ENCODE measurements at regions not wholly inside any gene's neighbourhood (a gene's known extent, or its start where the extent isn't known, plus 50 kb on each side); places are given as distances from the start of the nearest gene placed in this dataset.

GRCh38 chr3:135490219-135490915, 475.2 kb upstream of the PPP2R3A start:
- DNase-seq: no peak

- DNase-seq: no peak
Measured at GRCh38 chr3:135491491-135492205, 473.9 kb upstream of the PPP2R3A start.

GRCh38 chr3:135495891-135496290, 469.6 kb upstream of the PPP2R3A start:
- no peak for DNase-seq

- no peak for DNase-seq
Measured at GRCh38 chr3:135497979-135498378, 467.5 kb upstream of the PPP2R3A start.

- no peak for DNase-seq
Measured at GRCh38 chr3:135499426-135499825, 466.1 kb upstream of the PPP2R3A start.

- DNase-seq: no peak
Measured at GRCh38 chr3:135500034-135500433, 465.5 kb upstream of the PPP2R3A start.

GRCh38 chr3:135503065-135503759, 462.3 kb upstream of the PPP2R3A start:
- no peak for DNase-seq

- DNase-seq: peak; percentile 54 to 71 (median 67)
Measured at GRCh38 chr3:135503760-135504686, 461.5 kb upstream of the PPP2R3A start.

- peak; percentile 29 to 53 (median 50) for DNase-seq
Measured at GRCh38 chr3:135513106-135514059, 452.1 kb upstream of the PPP2R3A start.

- no peak for DNase-seq
Measured at GRCh38 chr3:135514060-135514448, 451.5 kb upstream of the PPP2R3A start.

- DNase-seq: peak in 2 of 3 donors; percentile 7 to 19
Measured at GRCh38 chr3:135516143-135516542, 449.4 kb upstream of the PPP2R3A start.

- DNase-seq: no peak
Measured at GRCh38 chr3:135528413-135529015, 437.0 kb upstream of the PPP2R3A start.

GRCh38 chr3:135532021-135532420, 433.5 kb upstream of the PPP2R3A start:
- no peak for DNase-seq

GRCh38 chr3:135538123-135538522, 427.4 kb upstream of the PPP2R3A start:
- no peak for DNase-seq

GRCh38 chr3:135539351-135539750, 426.2 kb upstream of the PPP2R3A start:
- no peak for DNase-seq

GRCh38 chr3:135539854-135540253, 425.7 kb upstream of the PPP2R3A start:
- DNase-seq: no peak

- no peak for DNase-seq
Measured at GRCh38 chr3:135549928-135550494, 415.5 kb upstream of the PPP2R3A start.

- no peak for DNase-seq
Measured at GRCh38 chr3:135556174-135556573, 409.4 kb upstream of the PPP2R3A start.

- DNase-seq: no peak
Measured at GRCh38 chr3:135558150-135558783, 407.3 kb upstream of the PPP2R3A start.

GRCh38 chr3:135558906-135559305, 406.6 kb upstream of the PPP2R3A start:
- DNase-seq: no peak
